Activated naive CD8-positive, alpha-beta T cell treated with anti-CD3 and anti-CD28 coated beads, Interleukin-2, amount 10 ng/mL, durations not matched to agents 7 days and 5 days (primary cell): ENCODE measurements at regions not wholly inside any gene's neighbourhood (a gene's known extent, or its start where the extent isn't known, plus 50 kb on each side); places are given as distances from the start of the nearest gene placed in this dataset.

Source experiments
- ATAC-seq: fragments of 150-1000 bp; cut with Tn5 transposase; one replicate; pipeline ENCODE4 v1.10.0; 2021; ENCODE audit warnings: low read depth, moderate library complexity
- POLR2A ChIA-PET: fragments of 350-600 bp; sonication (Branson Sonifier 250); formaldehyde crosslinking; loops from one replicate; lab custom pipeline; 2021; ENCODE audit warnings: antibody characterized with exemption; lab: Charles Lee
- DNase-seq: peaks from one replicate; pipeline ENCODE4 v3.0.0; 2021
- H3K27ac Mint-ChIP-seq: one replicate; pipeline ENCODE4 v1.8.0; 2022; ENCODE audit warnings: mild to moderate bottlenecking, mixed read lengths
- H3K27me3 Mint-ChIP-seq: one replicate; pipeline ENCODE4 v1.8.0; 2022; ENCODE audit warnings: mild to moderate bottlenecking, moderate library complexity, mixed read lengths
- H3K36me3 Mint-ChIP-seq: one replicate; pipeline ENCODE4 v1.8.0; 2021; ENCODE audit warnings: mild to moderate bottlenecking, mixed read lengths
- H3K4me1 Mint-ChIP-seq: one replicate; pipeline ENCODE4 v1.8.0; 2021; ENCODE audit warnings: mixed read lengths
- H3K4me3 Mint-ChIP-seq: one replicate; pipeline ENCODE4 v1.8.0; 2022; ENCODE audit warnings: mild to moderate bottlenecking, moderate library complexity, mixed read lengths
- H3K9me3 Mint-ChIP-seq: one replicate; pipeline ENCODE4 v1.8.0; 2021; ENCODE audit warnings: mixed read lengths

GRCh38 chr3:72123908-72124441 is 339.0 kb upstream of the PROK2 start:
- no peaks in the 10 kb centered on the region for H3K27me3 Mint-ChIP-seq
- POLR2A ChIA-PET, result no interaction called here
- no peak for DNase-seq

GRCh38 chr3:72120806-72121778 is 336.1 kb upstream of the PROK2 start:
- H3K27ac Mint-ChIP-seq, result no peak overlapping the region
- no peaks in the 10 kb centered on the region for H3K27me3 Mint-ChIP-seq
- no peak for ATAC-seq
- H3K36me3 Mint-ChIP-seq, result no peaks in the 10 kb centered on the region
- no peak for DNase-seq
- H3K4me3 Mint-ChIP-seq, result no peak overlapping the region
- no peaks in the 10 kb centered on the region for H3K4me1 Mint-ChIP-seq
- POLR2A ChIA-PET, result no interaction called here
- no peaks in the 10 kb centered on the region for H3K9me3 Mint-ChIP-seq

More at GRCh38 chr3:72123908-72124441, 339.0 kb upstream of the PROK2 start:
- Mint-ChIP-seq H3K36me3 (no peaks in the 10 kb centered on the region), H3K4me1 (no peaks in the 10 kb centered on the region), H3K27ac (no peak overlapping the region), H3K9me3 (peaks cover 1% of the 10 kb centered on the region), H3K4me3 (no peak overlapping the region)
- ATAC-seq, result no peak

- Mint-ChIP-seq H3K4me3 (no peak overlapping the region), H3K27ac (no peak overlapping the region), H3K27me3 (no peaks in the 10 kb centered on the region), H3K9me3 (no peaks in the 10 kb centered on the region), H3K4me1 (no peaks in the 10 kb centered on the region), H3K36me3 (no peaks in the 10 kb centered on the region)
- POLR2A ChIA-PET, result no interaction called here
- no peak for DNase-seq
- ATAC-seq, result no peak
Observed at GRCh38 chr3:72120039-72120438, 335.1 kb upstream of the PROK2 start.

GRCh38 chr3:72118628-72119027 is 333.7 kb upstream of the PROK2 start:
- ATAC-seq, result no peak
- Mint-ChIP-seq H3K27me3 (no peaks in the 10 kb centered on the region), H3K4me1 (no peaks in the 10 kb centered on the region), H3K9me3 (no peaks in the 10 kb centered on the region), H3K36me3 (no peaks in the 10 kb centered on the region), H3K27ac (no peak overlapping the region), H3K4me3 (no peak overlapping the region)
- DNase-seq, result no peak
- POLR2A ChIA-PET, result no interaction called here

GRCh38 chr3:72116226-72116625 is 331.3 kb upstream of the PROK2 start:
- peaks cover 4% of the 10 kb centered on the region for H3K27me3 Mint-ChIP-seq
- H3K27ac Mint-ChIP-seq, result no peak overlapping the region
- H3K36me3 Mint-ChIP-seq, result no peaks in the 10 kb centered on the region
- H3K4me1 Mint-ChIP-seq, result no peaks in the 10 kb centered on the region
- DNase-seq (no peak), ATAC-seq (no peak)
- H3K4me3 Mint-ChIP-seq, result no peak overlapping the region
- no peaks in the 10 kb centered on the region for H3K9me3 Mint-ChIP-seq
- POLR2A ChIA-PET, result no interaction called here

GRCh38 chr3:72115307-72115706 is 330.4 kb upstream of the PROK2 start:
- no peaks in the 10 kb centered on the region for H3K4me1 Mint-ChIP-seq
- peaks cover 4% of the 10 kb centered on the region for H3K27me3 Mint-ChIP-seq
- DNase-seq, result no peak
- H3K4me3 Mint-ChIP-seq, result no peak overlapping the region
- H3K36me3 Mint-ChIP-seq, result no peaks in the 10 kb centered on the region
- no peak for ATAC-seq
- POLR2A ChIA-PET, result no interaction called here
- no peak overlapping the region for H3K27ac Mint-ChIP-seq
- H3K9me3 Mint-ChIP-seq, result no peaks in the 10 kb centered on the region

- H3K27ac Mint-ChIP-seq, result no peak overlapping the region
- H3K4me1 Mint-ChIP-seq, result no peaks in the 10 kb centered on the region
- H3K4me3 Mint-ChIP-seq, result no peak overlapping the region
- DNase-seq (no peak), ATAC-seq (no peak)
- H3K36me3 Mint-ChIP-seq, result no peaks in the 10 kb centered on the region
- POLR2A ChIA-PET, result no interaction called here
- H3K27me3 Mint-ChIP-seq, result peaks cover 4% of the 10 kb centered on the region
- no peaks in the 10 kb centered on the region for H3K9me3 Mint-ChIP-seq
Observed at GRCh38 chr3:72114773-72115172, 329.8 kb upstream of the PROK2 start.

GRCh38 chr3:72113964-72114363 is 329.0 kb upstream of the PROK2 start:
- POLR2A ChIA-PET, result no interaction called here
- H3K4me3 Mint-ChIP-seq, result no peak overlapping the region
- peaks cover 4% of the 10 kb centered on the region for H3K27me3 Mint-ChIP-seq
- ATAC-seq (no peak), DNase-seq (no peak)
- H3K36me3 Mint-ChIP-seq, result no peaks in the 10 kb centered on the region
- H3K9me3 Mint-ChIP-seq, result no peaks in the 10 kb centered on the region
- no peak overlapping the region for H3K27ac Mint-ChIP-seq
- H3K4me1 Mint-ChIP-seq, result no peaks in the 10 kb centered on the region

- no peak overlapping the region for H3K27ac Mint-ChIP-seq
- H3K9me3 Mint-ChIP-seq, result no peaks in the 10 kb centered on the region
- DNase-seq, result no peak
- no peaks in the 10 kb centered on the region for H3K4me1 Mint-ChIP-seq
- no peak overlapping the region for H3K4me3 Mint-ChIP-seq
- H3K36me3 Mint-ChIP-seq, result no peaks in the 10 kb centered on the region
- peaks cover 4% of the 10 kb centered on the region for H3K27me3 Mint-ChIP-seq
- POLR2A ChIA-PET, result no interaction called here
- ATAC-seq, result no peak
Observed at GRCh38 chr3:72113564-72113963, 328.6 kb upstream of the PROK2 start.

- DNase-seq, result no peak
- POLR2A ChIA-PET, result no interaction called here
- Mint-ChIP-seq H3K27ac (no peak overlapping the region), H3K4me1 (no peaks in the 10 kb centered on the region), H3K4me3 (no peak overlapping the region), H3K27me3 (peaks cover 4% of the 10 kb centered on the region), H3K36me3 (no peaks in the 10 kb centered on the region), H3K9me3 (no peaks in the 10 kb centered on the region)
- ATAC-seq, result no peak
Observed at GRCh38 chr3:72112435-72112834, 327.5 kb upstream of the PROK2 start.

GRCh38 chr3:72111265-72112205 is 326.6 kb upstream of the PROK2 start:
- no peaks in the 10 kb centered on the region for H3K4me1 Mint-ChIP-seq
- no peaks in the 10 kb centered on the region for H3K36me3 Mint-ChIP-seq
- ATAC-seq, result no peak
- no peak overlapping the region for H3K4me3 Mint-ChIP-seq
- DNase-seq, result no peak
- H3K9me3 Mint-ChIP-seq, result no peaks in the 10 kb centered on the region
- peaks cover 4% of the 10 kb centered on the region for H3K27me3 Mint-ChIP-seq
- H3K27ac Mint-ChIP-seq, result no peak overlapping the region
- POLR2A ChIA-PET, result no interaction called here

- H3K4me3 Mint-ChIP-seq, result no peak overlapping the region
- ATAC-seq, result no peak
- H3K9me3 Mint-ChIP-seq, result no peaks in the 10 kb centered on the region
- H3K27ac Mint-ChIP-seq, result no peak overlapping the region
- peaks cover 4% of the 10 kb centered on the region for H3K27me3 Mint-ChIP-seq
- no peaks in the 10 kb centered on the region for H3K36me3 Mint-ChIP-seq
- H3K4me1 Mint-ChIP-seq, result no peaks in the 10 kb centered on the region
- POLR2A ChIA-PET, result no interaction called here
- no peak for DNase-seq
Observed at GRCh38 chr3:72109327-72110259, 324.6 kb upstream of the PROK2 start.
